SK-N-MC (cell line): ENCODE measurements at regions not wholly inside any gene's neighbourhood (a gene's known extent, or its start where the extent isn't known, plus 50 kb on each side); places are given as distances from the start of the nearest gene placed in this dataset.

Source experiments
- DNase-seq: peaks from one replicate; pipeline ENCODE4 v3.0.0-alpha.2; 2011; ENCODE audit warnings: low read depth, low spot score
- H3K27ac ChIP-seq: fragments of 200-600 bp; sonication (generic); 2 replicates; pipeline ENCODE4 v1.5.1; 2016; ENCODE audit warnings: mixed run types
- H3K36me3 ChIP-seq: fragments of 200-600 bp; sonication (generic); 2 replicates; pipeline ENCODE4 v1.6.1; 2017; ENCODE audit warnings: antibody characterized with exemption, low read length, mixed read lengths; ENCODE audit not compliant: insufficient read depth
- H3K4me3 ChIP-seq: fragments of 200-600 bp; sonication (generic); 2 replicates; pipeline ENCODE4 v1.5.1; 2016
- H3K9ac ChIP-seq: fragments of 200-600 bp; sonication (generic); 2 replicates; pipeline ENCODE4 v1.8.0; 2017; ENCODE audit warnings: mixed run types, mixed read lengths; ENCODE audit not compliant: insufficient read length
- H3K9me3 ChIP-seq: fragments of 200-600 bp; sonication (generic); 2 replicates; pipeline ENCODE4 v1.6.1; 2017; ENCODE audit warnings: low read depth, mild to moderate bottlenecking, antibody characterized with exemption, low read length, moderate library complexity, mixed read lengths
- EZH2 ChIP-seq: fragments of 200-600 bp; sonication (generic); IDR thresholded peaks from one replicate; pipeline ENCODE4 v1.6.1; 2017; ENCODE audit warnings: antibody characterized with exemption
- FOXP2 ChIP-seq: optimal IDR thresholded peaks from 2 replicates; pipeline ENCODE3; 2011; ENCODE audit warnings: mild to moderate bottlenecking, moderate library complexity; ENCODE audit not compliant: insufficient read depth; ENCODE audit errors: extremely low read length, control extremely low read depth
- POLR2AphosphoS5 ChIP-seq: IDR thresholded peaks from 2 replicates; pipeline ENCODE4 v1.6.1; 2012; ENCODE audit warnings: mild to moderate bottlenecking, low read depth, low read length, borderline replicate concordance

DNA sequence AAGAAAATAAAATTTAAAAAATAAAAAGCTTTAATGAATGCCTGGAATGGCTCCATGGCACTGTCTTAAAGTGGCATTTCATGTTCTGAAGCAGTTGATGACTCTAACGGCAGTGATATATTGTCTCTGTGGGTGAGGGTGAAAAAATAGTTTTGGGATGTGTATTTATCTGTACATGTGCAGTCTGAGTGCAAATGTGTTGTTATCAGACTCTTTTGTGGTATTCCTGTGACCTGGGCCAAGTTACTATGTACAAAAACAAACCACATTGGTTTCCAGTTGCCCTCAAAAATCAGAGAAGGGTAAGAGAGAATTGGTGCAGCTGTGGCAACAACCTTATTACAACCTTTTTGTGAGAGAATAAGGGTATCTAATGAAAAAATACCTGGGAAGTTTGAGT lies 81.7 kb upstream of the CCDC91 start:
- no peaks in the 10 kb centered on the region for H3K9me3 ChIP-seq
- H3K27ac ChIP-seq: no peak overlapping the region

GRCh38 chr12:28110329-28110728 lies 79.9 kb upstream of the CCDC91 start:
- no peaks in the 10 kb centered on the region for H3K9me3 ChIP-seq
- H3K27ac ChIP-seq: no peak overlapping the region
- no peak overlapping the region for H3K4me3 ChIP-seq
- no peak for DNase-seq
- no peak overlapping the region for H3K9ac ChIP-seq
- no peaks in the 10 kb centered on the region for H3K36me3 ChIP-seq
- no peak for TF ChIP-seq FOXP2
- no peak for TF ChIP-seq POLR2AphosphoS5
- no peak for TF ChIP-seq EZH2

More for the DNA sequence above, 81.7 kb upstream of the CCDC91 start:
- Histone ChIP-seq H3K4me3 (no peak overlapping the region), H3K9ac (no peak overlapping the region), H3K36me3 (no peaks in the 10 kb centered on the region)
- TF ChIP-seq EZH2: no peak
- no peak for TF ChIP-seq FOXP2
- TF ChIP-seq POLR2AphosphoS5: no peak
- DNase-seq: no peak

- TF ChIP-seq FOXP2: no peak
- no peak for TF ChIP-seq EZH2
- no peak for TF ChIP-seq POLR2AphosphoS5
- no peaks in the 10 kb centered on the region for H3K36me3 ChIP-seq
- no peak for DNase-seq
Observed at GRCh38 chr12:28114488-28114887, 75.8 kb upstream of the CCDC91 start.

GRCh38 chr12:28121433-28121832 lies 68.8 kb upstream of the CCDC91 start:
- H3K9ac ChIP-seq: no peak overlapping the region
- no peaks in the 10 kb centered on the region for H3K36me3 ChIP-seq
- H3K27ac ChIP-seq: peak overlapping the region; percentile 81
- TF ChIP-seq EZH2 (no peak), POLR2AphosphoS5 (no peak), FOXP2 (no peak)
- no peaks in the 10 kb centered on the region for H3K9me3 ChIP-seq
- DNase-seq: no peak
- H3K4me3 ChIP-seq: no peak overlapping the region

More at GRCh38 chr12:28114488-28114887, 75.8 kb upstream of the CCDC91 start:
- Histone ChIP-seq H3K27ac (no peak overlapping the region), H3K9me3 (no peaks in the 10 kb centered on the region), H3K4me3 (no peak overlapping the region), H3K9ac (no peak overlapping the region)

- Histone ChIP-seq H3K36me3 (no peaks in the 10 kb centered on the region), H3K9ac (no peak overlapping the region), H3K4me3 (no peak overlapping the region), H3K27ac (peak overlapping the region; percentile 37; the same call in 1 of the 2 replicates), H3K9me3 (no peaks in the 10 kb centered on the region)
- DNase-seq: no peak
- no peak for TF ChIP-seq FOXP2
- no peak for TF ChIP-seq POLR2AphosphoS5
- no peak for TF ChIP-seq EZH2
Observed at GRCh38 chr12:28121899-28122655, 68.2 kb upstream of the CCDC91 start.

DNA sequence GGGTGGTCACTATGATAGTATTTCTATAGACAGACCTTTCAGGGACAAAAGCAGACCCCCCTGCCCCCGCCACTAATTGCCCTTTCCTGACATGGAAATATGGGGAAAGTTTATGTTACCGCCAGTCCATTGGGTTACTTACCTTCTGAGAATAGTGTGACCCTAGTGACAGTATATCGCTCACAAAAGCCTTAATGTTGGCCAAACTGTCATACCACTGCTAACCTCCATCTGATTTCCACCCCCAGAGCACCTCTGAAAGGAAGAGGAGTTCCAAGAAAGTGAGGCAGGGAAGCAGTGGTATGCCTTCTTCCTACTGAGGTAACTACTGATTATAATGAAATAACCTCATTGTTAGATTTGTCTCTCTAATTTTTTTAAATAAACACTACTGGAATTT lies 67.5 kb upstream of the CCDC91 start:
- no peaks in the 10 kb centered on the region for H3K9me3 ChIP-seq
- peak overlapping the region; percentile 65 for H3K27ac ChIP-seq
- no peak for DNase-seq
- no peak overlapping the region for H3K4me3 ChIP-seq
- H3K36me3 ChIP-seq: no peaks in the 10 kb centered on the region
- H3K9ac ChIP-seq: no peak overlapping the region
- TF ChIP-seq FOXP2 (no peak), POLR2AphosphoS5 (no peak), EZH2 (no peak)

DNA sequence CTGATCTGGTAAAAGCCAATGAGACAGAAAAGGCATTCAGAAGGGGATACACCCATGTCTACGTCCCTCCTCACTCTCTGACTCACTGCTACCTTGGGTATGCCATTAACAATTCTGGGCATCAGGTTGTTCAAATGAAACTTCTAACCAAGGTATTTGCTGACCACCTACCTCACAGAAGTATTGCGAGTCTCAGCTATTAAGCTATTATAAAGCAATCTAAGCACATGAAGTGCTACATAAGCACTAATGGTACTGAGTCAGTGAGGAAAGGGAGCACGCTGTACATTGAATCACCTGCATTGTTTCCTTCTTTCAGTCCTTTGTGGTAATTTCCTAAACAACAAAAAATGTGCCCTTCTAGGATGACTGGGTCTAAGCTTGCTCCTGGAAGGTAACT lies 62.8 kb upstream of the CCDC91 start:
- H3K27ac ChIP-seq: no peak overlapping the region
- no peak overlapping the region for H3K9ac ChIP-seq
- DNase-seq: no peak
- no peaks in the 10 kb centered on the region for H3K9me3 ChIP-seq
- no peak overlapping the region for H3K4me3 ChIP-seq
- no peaks in the 10 kb centered on the region for H3K36me3 ChIP-seq
- TF ChIP-seq EZH2: no peak
- TF ChIP-seq FOXP2: no peak
- no peak for TF ChIP-seq POLR2AphosphoS5

GRCh38 chr12:28129031-28129430 lies 61.2 kb upstream of the CCDC91 start:
- no peak for DNase-seq
- Histone ChIP-seq H3K9ac (peak overlapping the region; percentile 20), H3K36me3 (no peaks in the 10 kb centered on the region), H3K4me3 (peak overlapping the region; percentile 40), H3K9me3 (no peaks in the 10 kb centered on the region), H3K27ac (peak overlapping the region; percentile 79)
- TF ChIP-seq POLR2AphosphoS5 (no peak), EZH2 (no peak), FOXP2 (no peak)

- no peaks in the 10 kb centered on the region for H3K36me3 ChIP-seq
- TF ChIP-seq FOXP2: no peak
- no peak for TF ChIP-seq POLR2AphosphoS5
- no peak for TF ChIP-seq EZH2
- no peak overlapping the region for H3K9ac ChIP-seq
- no peak overlapping the region for H3K27ac ChIP-seq
- DNase-seq: no peak
- H3K9me3 ChIP-seq: no peaks in the 10 kb centered on the region
- no peak overlapping the region for H3K4me3 ChIP-seq
Observed at GRCh38 chr12:28130234-28130624, 60.0 kb upstream of the CCDC91 start.
